IMR-90 (cell line): ENCODE measurements at regions not wholly inside any gene's neighbourhood (a gene's known extent, or its start where the extent isn't known, plus 50 kb on each side); places are given as distances from the start of the nearest gene placed in this dataset.

Source experiments
- ATAC-seq: fragments of 200-7000 bp; cut with Tn5 transposase; 2 replicates; pipeline ENCODE4 v1.9.1; 2020; ENCODE audit warnings: low read depth, mild to moderate bottlenecking, moderate library complexity
- BruUV-seq: library from RNA; stranded (reverse); fragments of 400-500 nt; replicated peaks from 2 replicates; lab custom pipeline; 2021; lab: Mats Ljungman, UMichigan
- CTCF ChIA-PET: fragments of 300-600 bp; formaldehyde crosslinking; extraction: SDS; loops from one replicate; lab custom pipeline; 2021; ENCODE audit warnings: antibody characterized with exemption; lab: Yijun Ruan, JAX
- POLR2A ChIA-PET: fragments of 300-600 bp; sonication (Branson Sonifier 250); formaldehyde crosslinking; loops from one replicate; lab custom pipeline; 2022; ENCODE audit warnings: antibody characterized with exemption; ENCODE audit not compliant: unreplicated experiment; lab: Charles Lee
- DNase-seq: peaks from one replicate; pipeline ENCODE4 v3.0.0; 2013
- H2AFZ ChIP-seq: replicated peaks from 2 replicates; pipeline ENCODE3; 2013; ENCODE audit warnings: low read length, mild to moderate bottlenecking; ENCODE audit not compliant: poor library complexity
- H2AK5ac ChIP-seq: 2 replicates; pipeline ENCODE4 v1.6.1; 2013; ENCODE audit warnings: low read depth, low read length, inconsistent platforms
- H2AK9ac ChIP-seq: replicated peaks from 2 replicates; pipeline ENCODE3; 2013; ENCODE audit warnings: mild to moderate bottlenecking, low read depth, low read length, moderate library complexity; ENCODE audit not compliant: poor library complexity
- H2BK120ac ChIP-seq: 2 replicates; pipeline ENCODE4 v1.6.1; 2013; ENCODE audit warnings: low read depth, low read length, inconsistent platforms
- H2BK15ac ChIP-seq: 3 replicates; pipeline ENCODE4 v1.6.1; 2013; ENCODE audit warnings: low read depth, low read length, inconsistent platforms
- H2BK20ac ChIP-seq: 2 replicates; pipeline ENCODE4 v1.6.1; 2013; ENCODE audit warnings: low read depth, mild to moderate bottlenecking, inconsistent platforms, low read length, moderate library complexity
- H2BK5ac ChIP-seq: 2 replicates; pipeline ENCODE4 v1.6.1; 2013; ENCODE audit warnings: mild to moderate bottlenecking, low read depth, low read length, inconsistent platforms; ENCODE audit not compliant: poor library complexity, severe bottlenecking
- H3K14ac ChIP-seq: replicated peaks from 2 replicates; pipeline ENCODE4 v1.6.1; 2013; ENCODE audit warnings: low read depth, low read length, inconsistent platforms
- H3K18ac ChIP-seq: 2 replicates; pipeline ENCODE4 v1.6.1; 2013; ENCODE audit warnings: low read depth, low read length, control low read depth
- H3K23ac ChIP-seq: 2 replicates; pipeline ENCODE4 v1.6.1; 2013; ENCODE audit warnings: low read depth, low read length, inconsistent platforms
- H3K27ac ChIP-seq: 2 replicates; pipeline ENCODE4 v1.5.1; 2013; ENCODE audit warnings: mild to moderate bottlenecking, control low read depth, low read length; ENCODE audit not compliant: insufficient read depth
- H3K27me3 ChIP-seq: 2 replicates; pipeline ENCODE4 v1.6.1; 2013; ENCODE audit warnings: low read length; ENCODE audit not compliant: control insufficient read depth, insufficient read depth
- H3K36me3 ChIP-seq: 2 replicates; pipeline ENCODE4 v1.6.1; 2013; ENCODE audit warnings: low read length, mixed read lengths; ENCODE audit not compliant: control insufficient read depth, insufficient read depth
- H3K4ac ChIP-seq: 2 replicates; pipeline ENCODE4 v1.6.1; 2013; ENCODE audit warnings: low read depth, low read length, inconsistent platforms
- H3K4me1 ChIP-seq: 2 replicates; pipeline ENCODE4 v1.6.1; 2013; ENCODE audit warnings: low read length, mixed read lengths; ENCODE audit not compliant: control insufficient read depth, insufficient read depth
- H3K4me2 ChIP-seq: 2 replicates; pipeline ENCODE4 v1.6.1; 2013; ENCODE audit warnings: low read depth, mild to moderate bottlenecking, control low read depth, low read length, moderate library complexity
- H3K4me3 ChIP-seq: 2 replicates; pipeline ENCODE4 v1.5.1; 2013; ENCODE audit warnings: low read depth, mild to moderate bottlenecking, control low read depth, low read length, moderate library complexity; ENCODE audit not compliant: insufficient read depth
- H3K56ac ChIP-seq: 2 replicates; pipeline ENCODE4 v1.6.1; 2013; ENCODE audit warnings: low read length, inconsistent platforms; ENCODE audit not compliant: insufficient read depth; ENCODE audit errors: extremely low read depth
- H3K79me1 ChIP-seq, 2 experiments: 2 replicates each; pipeline ENCODE4 v1.6.1; 2013; ENCODE audit warnings: low read length in 2 of 2, inconsistent platforms in 1 of 2, low read depth in 1 of 2
- H3K9ac ChIP-seq: 2 replicates; pipeline ENCODE4 v1.6.1; 2013; ENCODE audit warnings: low read depth, low read length, control low read depth
- H3K9me1 ChIP-seq: 2 replicates; pipeline ENCODE4 v1.6.1; 2013; ENCODE audit warnings: low read length, inconsistent platforms; ENCODE audit not compliant: insufficient read depth
- H3K9me3 ChIP-seq: 2 replicates; pipeline ENCODE4 v1.6.1; 2013; ENCODE audit warnings: low read length; ENCODE audit not compliant: control insufficient read depth, insufficient read depth
- H4K20me1 ChIP-seq: 2 replicates; pipeline ENCODE4 v1.6.1; 2013; ENCODE audit warnings: low read length, inconsistent platforms; ENCODE audit not compliant: insufficient read depth
- H4K5ac ChIP-seq: 2 replicates; pipeline ENCODE4 v1.6.1; 2013; ENCODE audit warnings: mild to moderate bottlenecking, low read depth, low read length, control low read depth
- H4K8ac ChIP-seq, 2 experiments: 2 replicates each; pipeline ENCODE4 v1.6.1; 2013; ENCODE audit warnings: low read depth in 2 of 2, low read length in 2 of 2, control low read depth in 1 of 2, inconsistent platforms in 1 of 2
- H4K91ac ChIP-seq: 2 replicates; pipeline ENCODE4 v1.6.1; 2013; ENCODE audit warnings: low read depth, low read length, inconsistent platforms; ENCODE audit not compliant: insufficient read depth
- BHLHE40 ChIP-seq: fragments of 150-350 bp; IDR thresholded peaks from 2 replicates; pipeline ENCODE4 v1.6.1; 2016; ENCODE audit warnings: mild to moderate bottlenecking, low read depth, low read length
- CEBPB ChIP-seq: IDR thresholded peaks from 2 replicates; pipeline ENCODE4 v1.6.1; 2012; ENCODE audit warnings: low read depth, low read length, improper control_type of control experiment
- CHD1 ChIP-seq: IDR thresholded peaks from 2 replicates; pipeline ENCODE4 v1.6.1; 2012; ENCODE audit warnings: low read depth, low read length, improper control_type of control experiment
- ELK1 ChIP-seq: fragments of 150-350 bp; IDR thresholded peaks from 2 replicates; pipeline ENCODE4 v1.6.1; 2016; ENCODE audit warnings: low read depth, mild to moderate bottlenecking, low read length, moderate library complexity, borderline replicate concordance
- FOS ChIP-seq: fragments of 150-350 bp; IDR thresholded peaks from 2 replicates; pipeline ENCODE4 v1.6.1; 2016; ENCODE audit warnings: low read depth, low read length
- MAFK ChIP-seq: IDR thresholded peaks from 2 replicates; pipeline ENCODE4 v1.6.1; 2012; ENCODE audit warnings: low read depth, low read length, improper control_type of control experiment
- MAZ ChIP-seq: IDR thresholded peaks from 2 replicates; pipeline ENCODE4 v1.6.1; 2012; ENCODE audit warnings: low read depth, mild to moderate bottlenecking, low read length, improper control_type of control experiment, moderate library complexity, borderline replicate concordance
- MXI1 ChIP-seq: IDR thresholded peaks from 2 replicates; pipeline ENCODE4 v1.6.1; 2012; ENCODE audit warnings: low read depth, mild to moderate bottlenecking, low read length, moderate library complexity, borderline replicate concordance
- NFE2L2 ChIP-seq: fragments of 150-350 bp; IDR thresholded peaks from 2 replicates; pipeline ENCODE4 v1.6.1; 2016; ENCODE audit warnings: low read depth, mild to moderate bottlenecking, low read length
- POLR2A ChIP-seq: IDR thresholded peaks from 2 replicates; pipeline ENCODE4 v1.6.1; 2012; ENCODE audit warnings: mild to moderate bottlenecking, low read depth, low read length
- RAD21 ChIP-seq: IDR thresholded peaks from 2 replicates; pipeline ENCODE4 v1.6.1; 2012; ENCODE audit warnings: low read length, improper control_type of control experiment
- RCOR1 ChIP-seq: IDR thresholded peaks from 2 replicates; pipeline ENCODE4 v1.6.1; 2012; ENCODE audit warnings: mild to moderate bottlenecking, low read length, improper control_type of control experiment; ENCODE audit not compliant: insufficient replicate concordance
- RFX5 ChIP-seq: IDR thresholded peaks from 2 replicates; pipeline ENCODE4 v1.8.0; 2012; ENCODE audit warnings: low read depth, mild to moderate bottlenecking, low read length, moderate library complexity
- SMC3 ChIP-seq: fragments of 150-350 bp; IDR thresholded peaks from 2 replicates; pipeline ENCODE4 v1.6.1; 2016; ENCODE audit warnings: low read depth, mild to moderate bottlenecking, antibody characterized with exemption, low read length, moderate library complexity
- USF2 ChIP-seq: fragments of 150-350 bp; IDR thresholded peaks from 2 replicates; pipeline ENCODE4 v1.6.1; 2017; ENCODE audit warnings: mild to moderate bottlenecking, antibody characterized with exemption, low read length, low read depth
- WGBS, 2 experiments: methylation state at CpG; one replicate each; pipeline versions ENCODE4 v1.1.5 to v1.1.7; 2013; ENCODE audit warnings: missing lambda C conversion rate in 2 of 2; ENCODE audit not compliant: insufficient read length in 1 of 2; ENCODE audit errors: extremely low coverage in 2 of 2; 5-methylcytosine and 5-hydroxymethylcytosine counted together
- dilution Hi-C: fragments of 300-500 bp; cut with HindIII; formaldehyde crosslinking; loops from one replicate; pipeline ENCODE4 v1.14.3; 2018; ENCODE audit warnings: low sequenced_read_pairs; ENCODE audit not compliant: unreplicated experiment
- in situ Hi-C: fragments of 300-500 bp; cut with MboI; formaldehyde crosslinking; loops from 3 replicates; pipeline ENCODE4 v1.14.3; 2019; ENCODE audit warnings: low sequenced_read_pairs, inconsistent platforms, mixed read lengths
- intact Hi-C: fragments of 100-400 bp; cut with micrococcal nuclease; formaldehyde crosslinking; loops from 2 replicates; pipeline ENCODE4 v1.10.0; 2022
- TF ChIP-seq, protein P1 (sequence below): conservative IDR thresholded peaks from 2 replicates; pipeline ENCODE4 v1.5.1; 2012; ENCODE audit warnings: mild to moderate bottlenecking, low read depth, low read length, improper control_type of control experiment

DNA sequence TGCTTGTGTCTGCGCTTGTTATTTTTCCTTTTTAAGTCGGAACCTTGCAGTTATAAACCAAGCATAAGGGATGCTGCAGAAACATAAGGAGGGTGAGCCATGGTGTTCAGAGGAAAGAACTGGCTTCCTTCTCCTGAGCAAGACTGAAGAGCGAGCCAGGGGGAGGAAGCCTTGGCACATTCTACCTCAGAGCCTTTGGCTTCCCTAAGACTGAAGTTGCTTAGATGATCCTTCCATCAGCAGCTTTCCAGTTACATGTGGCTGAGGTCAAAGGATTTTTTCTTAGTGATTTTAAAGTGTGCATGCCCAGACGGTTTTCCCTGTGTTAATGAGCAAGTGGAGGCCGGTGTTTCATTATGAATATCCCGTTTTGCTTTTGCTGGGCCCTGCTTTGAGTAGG is 363.8 kb downstream of the DOK5 start:
- no peaks in the 10 kb centered on the region for H3K9me1 ChIP-seq
- no peak overlapping the region for H3K4ac ChIP-seq
- intact Hi-C loops: no loop called here
- dilution Hi-C loops: no loop called here
- DNase-seq: no peak
- H3K18ac ChIP-seq: no peak overlapping the region
- no peak overlapping the region for H3K4me2 ChIP-seq
- no peak overlapping the region for H3K27ac ChIP-seq
- no peak overlapping the region for H2BK15ac ChIP-seq
- H4K20me1 ChIP-seq: no peaks in the 10 kb centered on the region
- no peak for TF ChIP-seq CEBPB
- no peak for TF ChIP-seq FOS
- no peak for TF ChIP-seq RFX5
- TF ChIP-seq, protein P1, sequence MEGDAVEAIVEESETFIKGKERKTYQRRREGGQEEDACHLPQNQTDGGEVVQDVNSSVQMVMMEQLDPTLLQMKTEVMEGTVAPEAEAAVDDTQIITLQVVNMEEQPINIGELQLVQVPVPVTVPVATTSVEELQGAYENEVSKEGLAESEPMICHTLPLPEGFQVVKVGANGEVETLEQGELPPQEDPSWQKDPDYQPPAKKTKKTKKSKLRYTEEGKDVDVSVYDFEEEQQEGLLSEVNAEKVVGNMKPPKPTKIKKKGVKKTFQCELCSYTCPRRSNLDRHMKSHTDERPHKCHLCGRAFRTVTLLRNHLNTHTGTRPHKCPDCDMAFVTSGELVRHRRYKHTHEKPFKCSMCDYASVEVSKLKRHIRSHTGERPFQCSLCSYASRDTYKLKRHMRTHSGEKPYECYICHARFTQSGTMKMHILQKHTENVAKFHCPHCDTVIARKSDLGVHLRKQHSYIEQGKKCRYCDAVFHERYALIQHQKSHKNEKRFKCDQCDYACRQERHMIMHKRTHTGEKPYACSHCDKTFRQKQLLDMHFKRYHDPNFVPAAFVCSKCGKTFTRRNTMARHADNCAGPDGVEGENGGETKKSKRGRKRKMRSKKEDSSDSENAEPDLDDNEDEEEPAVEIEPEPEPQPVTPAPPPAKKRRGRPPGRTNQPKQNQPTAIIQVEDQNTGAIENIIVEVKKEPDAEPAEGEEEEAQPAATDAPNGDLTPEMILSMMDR: no peak
- no peak for TF ChIP-seq BHLHE40
- no peak for TF ChIP-seq USF2
- TF ChIP-seq SMC3: no peak
- TF ChIP-seq ELK1: no peak
- TF ChIP-seq NFE2L2: no peak
- no peak for TF ChIP-seq RAD21
- TF ChIP-seq MAZ: no peak
- TF ChIP-seq RCOR1: no peak
- no peak for TF ChIP-seq MXI1
- no peak for TF ChIP-seq MAFK
- TF ChIP-seq CHD1: no peak
- TF ChIP-seq POLR2A: no peak
- no peak overlapping the region for H2AK5ac ChIP-seq
- H3K23ac ChIP-seq: no peak overlapping the region
- ChIA-PET POLR2A (no interaction called here), CTCF (no interaction called here)
- 80% methylated on average over 1 of the region's 6 CpGs; no CpG with 5 or more reads in 1 of the 2 experiments for WGBS, 2 experiments
- no peaks in the 10 kb centered on the region for H3K36me3 ChIP-seq
- peaks cover 6% of the 10 kb centered on the region; the same call in 1 of the 2 replicates for H3K9me3 ChIP-seq
- H3K14ac ChIP-seq: no peak overlapping the region
- no peak overlapping the region for H4K8ac ChIP-seq
- no peak overlapping the region for H2BK120ac ChIP-seq
- no peak for ATAC-seq
- no peak overlapping the region for H2BK20ac ChIP-seq
- no peak overlapping the region for H3K9ac ChIP-seq
- no peak overlapping the region for H2AK9ac ChIP-seq
- no peak overlapping the region for H2AFZ ChIP-seq
- BruUV-seq: no TSS peak
- H3K27me3 ChIP-seq: no peaks in the 10 kb centered on the region
- no peak overlapping the region for H4K91ac ChIP-seq
- no peaks in the 10 kb centered on the region for H3K79me1 ChIP-seq
- no peak overlapping the region for H3K4me3 ChIP-seq
- no peak overlapping the region for H2BK5ac ChIP-seq
- in situ Hi-C loops: no loop called here
- H3K4me1 ChIP-seq: no peaks in the 10 kb centered on the region
- H3K56ac ChIP-seq: no peak overlapping the region
- H4K5ac ChIP-seq: no peak overlapping the region
